ENCODE measurements at regions not wholly inside any gene's neighbourhood (a gene's known extent, or its start where the extent isn't known, plus 50 kb on each side); places are given as distances from the start of the nearest gene placed in this dataset.
"Not testable (repeated sequence)": the region's sequence is repeated elsewhere in the genome, so short reads cannot be mapped to it uniquely, and the experiment has no call there.

DNA sequence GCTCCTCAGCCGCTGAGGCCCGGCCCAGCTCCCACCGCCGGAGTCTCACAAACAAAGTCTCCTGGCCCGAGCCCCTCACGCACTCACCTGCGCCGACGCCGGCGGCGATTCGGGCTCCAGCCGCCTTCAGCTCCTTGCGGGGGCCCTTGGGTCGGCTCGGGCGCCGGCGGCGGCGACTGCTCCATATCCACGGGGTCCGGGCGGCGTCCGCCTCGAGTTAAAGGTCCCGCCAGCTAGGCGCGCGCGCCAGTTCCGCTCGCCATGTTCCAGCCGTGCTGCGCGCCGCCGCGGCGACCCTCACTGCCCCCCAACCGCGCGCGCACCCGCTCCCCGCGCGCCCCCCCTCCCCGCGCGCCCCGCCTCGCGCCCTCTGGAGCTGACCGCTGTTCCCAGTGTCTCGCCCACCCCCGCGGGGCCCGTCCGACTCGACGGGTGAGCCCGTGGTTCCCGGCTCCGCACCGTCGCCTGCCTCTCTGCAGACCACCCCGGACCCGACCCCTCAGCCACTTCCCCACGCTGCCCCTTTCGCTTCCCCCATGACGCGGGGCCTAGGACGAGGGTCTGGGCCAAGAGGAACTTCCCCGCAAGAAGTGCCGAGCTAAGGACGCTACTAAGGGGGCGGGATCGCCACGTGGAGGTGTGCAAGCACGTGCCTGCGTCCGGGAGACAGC lies 396.1 kb downstream of the ZNF33B start:
- CTCF ChIA-PET = no interaction called here
- TF ChIP-seq, protein P1, sequence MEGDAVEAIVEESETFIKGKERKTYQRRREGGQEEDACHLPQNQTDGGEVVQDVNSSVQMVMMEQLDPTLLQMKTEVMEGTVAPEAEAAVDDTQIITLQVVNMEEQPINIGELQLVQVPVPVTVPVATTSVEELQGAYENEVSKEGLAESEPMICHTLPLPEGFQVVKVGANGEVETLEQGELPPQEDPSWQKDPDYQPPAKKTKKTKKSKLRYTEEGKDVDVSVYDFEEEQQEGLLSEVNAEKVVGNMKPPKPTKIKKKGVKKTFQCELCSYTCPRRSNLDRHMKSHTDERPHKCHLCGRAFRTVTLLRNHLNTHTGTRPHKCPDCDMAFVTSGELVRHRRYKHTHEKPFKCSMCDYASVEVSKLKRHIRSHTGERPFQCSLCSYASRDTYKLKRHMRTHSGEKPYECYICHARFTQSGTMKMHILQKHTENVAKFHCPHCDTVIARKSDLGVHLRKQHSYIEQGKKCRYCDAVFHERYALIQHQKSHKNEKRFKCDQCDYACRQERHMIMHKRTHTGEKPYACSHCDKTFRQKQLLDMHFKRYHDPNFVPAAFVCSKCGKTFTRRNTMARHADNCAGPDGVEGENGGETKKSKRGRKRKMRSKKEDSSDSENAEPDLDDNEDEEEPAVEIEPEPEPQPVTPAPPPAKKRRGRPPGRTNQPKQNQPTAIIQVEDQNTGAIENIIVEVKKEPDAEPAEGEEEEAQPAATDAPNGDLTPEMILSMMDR (conservative IDR thresholded peaks at IDR 0.05; ENCODE audit: low read depth) = no peak
- no peak overlapping the region for H3K27ac ChIP-seq
- POLR2A ChIA-PET (ENCODE audit: low non-redundant PET) = no interaction called here
- no peak for DNase-seq (ENCODE audit: low spot score)

DNA sequence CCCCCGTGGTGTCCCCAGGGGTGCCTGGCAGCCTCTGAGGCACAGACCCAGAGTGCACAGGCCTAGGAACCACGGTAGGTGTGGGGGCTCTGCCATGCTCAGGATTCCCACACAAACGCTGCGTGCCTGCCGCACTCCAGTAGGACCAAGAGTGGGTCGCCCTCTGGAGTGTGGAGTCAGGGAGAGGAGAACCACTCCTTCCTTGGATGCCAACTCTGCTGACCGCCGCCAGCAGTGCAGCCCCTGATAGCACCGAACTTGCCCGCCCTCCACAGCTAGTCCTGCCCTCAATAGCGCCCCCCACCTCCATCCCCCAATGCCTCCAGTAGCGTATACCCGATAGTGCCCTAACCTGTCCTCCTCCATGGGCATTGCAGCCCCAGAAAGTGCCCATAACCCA lies 402.0 kb downstream of the ZNF33B start:
- POLR2A ChIA-PET (ENCODE audit: low non-redundant PET); CTCF ChIA-PET; H3K27ac ChIP-seq; DNase-seq (ENCODE audit: low spot score): not testable (repeated sequence)

DNA sequence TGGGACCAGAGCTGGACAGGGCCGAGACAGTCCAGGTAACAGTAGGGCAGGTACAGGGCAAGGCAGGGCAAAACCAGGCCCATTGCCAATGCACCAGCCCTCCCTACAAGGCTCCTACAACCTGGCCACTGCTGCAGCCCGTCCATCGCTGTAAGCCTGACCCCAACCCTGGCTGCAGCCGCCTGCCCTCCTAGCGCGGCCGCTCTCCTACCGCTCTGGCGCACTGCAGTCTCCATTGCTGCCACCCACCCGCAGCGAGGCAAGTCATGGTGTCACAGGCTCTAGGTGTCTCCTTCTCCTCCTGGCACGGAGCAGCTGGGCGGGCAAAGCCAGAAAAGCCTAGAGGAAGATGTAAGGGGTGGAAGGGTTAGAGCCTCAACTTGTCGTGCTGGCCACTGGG lies 402.6 kb downstream of the ZNF33B start:
- H3K27ac ChIP-seq; POLR2A ChIA-PET (ENCODE audit: low non-redundant PET); CTCF ChIA-PET; DNase-seq (ENCODE audit: low spot score): not testable (repeated sequence)

DNA sequence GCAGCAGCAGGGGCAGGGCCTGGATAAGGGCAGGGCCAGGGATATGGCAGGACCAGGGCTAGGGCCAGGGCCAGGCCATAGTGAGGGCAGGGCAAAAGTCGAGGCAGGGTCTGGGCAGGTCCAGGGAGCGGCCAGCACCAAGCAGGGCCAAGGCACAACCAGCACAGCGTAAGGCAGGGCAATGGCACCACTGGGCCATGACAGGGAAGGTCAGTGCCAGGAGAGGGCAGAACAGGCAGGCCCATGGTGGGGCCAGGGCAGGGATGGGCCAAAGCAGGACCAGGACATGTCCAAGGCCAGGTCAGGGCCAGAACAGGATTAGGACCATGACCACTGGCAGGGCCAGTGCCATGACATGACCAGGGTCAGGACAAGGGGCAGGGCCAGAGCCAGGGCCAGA lies 403.1 kb downstream of the ZNF33B start:
- POLR2A ChIA-PET (ENCODE audit: low non-redundant PET); H3K27ac ChIP-seq; DNase-seq (ENCODE audit: low spot score); CTCF ChIA-PET: not testable (repeated sequence)

DNA sequence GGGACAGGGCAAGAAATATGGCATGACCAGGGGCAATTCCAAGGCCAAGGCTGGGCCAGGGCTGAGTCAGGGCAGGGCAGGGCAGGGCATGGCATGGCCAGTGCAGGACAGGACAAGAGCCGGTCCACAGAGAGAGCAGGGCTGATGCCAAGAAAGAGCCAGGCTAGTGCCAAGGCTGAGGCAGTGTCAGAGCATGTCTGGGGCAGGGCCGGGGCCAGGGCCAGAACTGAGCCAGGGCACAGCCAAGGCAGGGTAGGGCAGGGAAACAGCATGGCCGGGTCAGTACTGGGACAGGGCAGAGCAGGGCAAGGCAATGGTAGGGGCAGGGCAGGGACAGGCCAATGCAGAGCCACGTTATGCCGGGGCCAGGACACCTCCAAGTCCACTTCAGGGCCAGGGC lies 403.9 kb downstream of the ZNF33B start:
- POLR2A ChIA-PET (ENCODE audit: low non-redundant PET); H3K27ac ChIP-seq; DNase-seq (ENCODE audit: low spot score); CTCF ChIA-PET: not testable (repeated sequence)

DNA sequence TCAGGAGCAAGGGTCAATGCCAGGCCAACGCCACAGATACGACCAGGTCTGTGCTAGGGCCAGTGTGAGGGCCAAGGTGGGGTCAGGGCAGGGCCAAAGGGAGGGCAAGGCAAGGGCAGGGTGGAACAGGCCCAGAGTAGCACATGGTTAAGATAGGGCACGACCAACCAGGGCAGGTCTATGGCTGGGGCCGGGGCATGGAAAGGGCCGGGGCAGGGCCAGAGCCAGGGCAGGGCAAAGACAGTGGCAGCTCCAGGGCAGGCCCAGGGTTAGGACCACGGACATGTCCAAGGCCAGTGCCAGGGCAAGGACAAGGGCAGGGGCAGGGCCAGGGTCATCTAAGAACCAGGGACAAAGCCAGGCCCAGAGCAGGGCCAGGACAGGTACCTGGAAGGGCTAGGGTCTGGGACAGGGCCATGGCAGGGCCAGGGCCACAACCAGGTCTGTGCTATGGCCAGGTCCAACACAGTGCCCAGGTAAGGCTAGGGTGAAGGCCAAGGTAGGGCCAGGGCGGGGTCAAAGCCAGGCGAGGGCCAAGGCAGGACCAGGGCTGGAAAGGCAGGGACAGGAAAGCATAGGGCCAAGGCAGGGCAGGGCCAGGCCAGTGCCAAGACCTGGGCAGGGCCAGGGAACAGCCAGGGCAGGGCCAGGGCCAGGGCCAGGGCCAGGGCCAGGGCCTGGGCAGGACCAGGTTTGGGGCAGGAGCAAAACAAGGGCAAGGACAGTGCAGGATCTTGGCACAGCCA lies 404.7 kb downstream of the ZNF33B start:
- DNase-seq (ENCODE audit: low spot score); H3K27ac ChIP-seq; CTCF ChIA-PET; POLR2A ChIA-PET (ENCODE audit: low non-redundant PET): not testable (repeated sequence)

DNA sequence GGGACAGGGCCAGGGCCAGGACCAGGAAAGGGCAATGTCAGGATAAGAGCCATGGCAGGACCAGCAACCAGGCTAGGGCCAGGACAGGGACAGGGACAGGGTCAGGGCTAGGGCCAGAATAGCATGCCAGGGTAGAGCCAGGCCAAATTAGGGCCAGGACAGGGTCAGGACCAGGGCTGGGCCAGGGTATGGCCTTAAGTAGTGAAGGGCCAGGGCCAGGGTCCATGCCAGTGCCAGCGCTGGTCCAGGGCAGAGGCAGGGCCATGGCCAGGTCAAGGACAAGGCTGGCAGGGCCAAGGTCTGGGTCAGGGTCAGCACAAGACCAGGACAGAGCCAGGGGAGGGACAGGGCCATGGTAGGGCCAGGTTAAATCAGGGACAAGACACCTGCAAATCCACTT lies 405.4 kb downstream of the ZNF33B start:
- CTCF ChIA-PET; H3K27ac ChIP-seq; POLR2A ChIA-PET (ENCODE audit: low non-redundant PET); DNase-seq (ENCODE audit: low spot score): not testable (repeated sequence)

DNA sequence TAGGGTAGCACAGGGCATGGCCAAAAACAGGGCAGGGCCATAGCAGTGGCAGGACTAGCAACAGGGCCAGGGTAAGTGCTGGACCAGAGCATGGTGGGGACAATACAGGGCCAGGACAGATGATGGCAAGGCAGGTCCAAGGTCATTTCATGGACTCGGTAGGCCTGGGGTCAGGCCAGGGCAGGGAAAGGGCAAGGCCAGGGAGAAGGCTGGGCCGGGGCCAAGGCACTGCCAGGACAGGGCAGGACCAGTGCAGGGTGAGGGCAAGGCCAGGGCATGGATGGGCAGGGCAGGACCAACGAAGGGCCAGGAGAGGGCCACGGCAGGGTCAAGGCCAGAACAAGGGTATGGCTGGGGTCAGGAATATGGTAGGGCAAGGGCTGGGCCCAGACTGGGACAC lies 407.6 kb downstream of the ZNF33B start:
- CTCF ChIA-PET; DNase-seq (ENCODE audit: low spot score); H3K27ac ChIP-seq; POLR2A ChIA-PET (ENCODE audit: low non-redundant PET): not testable (repeated sequence)

DNA sequence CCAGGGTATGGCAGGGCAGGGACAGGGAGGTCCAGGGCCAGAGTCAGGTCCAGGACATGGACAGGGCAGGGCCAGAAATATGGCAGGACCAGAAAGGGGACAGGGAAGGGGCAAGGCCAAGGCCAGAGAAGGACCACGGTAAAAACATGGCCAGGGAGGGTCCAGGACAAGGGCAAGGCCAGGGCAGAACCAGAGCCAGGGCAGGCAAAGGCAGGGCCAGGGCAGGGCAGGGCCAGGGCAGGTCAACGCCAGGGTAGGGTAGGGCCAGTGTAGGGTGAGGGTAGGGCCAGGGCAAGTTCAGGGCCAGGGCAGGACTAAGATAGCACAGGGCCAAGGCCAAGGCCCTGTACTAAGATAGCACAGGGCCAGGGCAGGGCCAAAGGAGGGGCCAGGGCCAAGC lies 408.3 kb downstream of the ZNF33B start:
- DNase-seq (ENCODE audit: low spot score); CTCF ChIA-PET; POLR2A ChIA-PET (ENCODE audit: low non-redundant PET); H3K27ac ChIP-seq: not testable (repeated sequence)

DNA sequence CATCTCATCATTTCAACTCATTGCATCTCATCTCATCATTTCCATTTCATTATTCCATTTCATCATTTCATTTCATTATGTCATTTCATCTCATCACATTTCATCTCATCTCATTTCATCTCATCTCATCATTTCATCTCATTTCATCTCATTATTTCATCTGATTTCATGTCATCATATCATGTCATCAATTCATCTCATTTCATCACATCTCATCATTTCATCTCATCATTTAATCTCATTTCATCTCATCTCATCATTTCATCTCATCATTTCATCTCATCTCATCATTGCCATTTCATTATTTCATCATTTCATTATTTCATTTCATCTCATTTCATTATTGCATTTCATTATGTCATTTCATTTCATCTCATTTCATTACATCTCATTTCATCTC lies 410.5 kb downstream of the ZNF33B start:
- H3K27ac ChIP-seq; CTCF ChIA-PET; POLR2A ChIA-PET (ENCODE audit: low non-redundant PET); DNase-seq (ENCODE audit: low spot score): not testable (repeated sequence)

DNA sequence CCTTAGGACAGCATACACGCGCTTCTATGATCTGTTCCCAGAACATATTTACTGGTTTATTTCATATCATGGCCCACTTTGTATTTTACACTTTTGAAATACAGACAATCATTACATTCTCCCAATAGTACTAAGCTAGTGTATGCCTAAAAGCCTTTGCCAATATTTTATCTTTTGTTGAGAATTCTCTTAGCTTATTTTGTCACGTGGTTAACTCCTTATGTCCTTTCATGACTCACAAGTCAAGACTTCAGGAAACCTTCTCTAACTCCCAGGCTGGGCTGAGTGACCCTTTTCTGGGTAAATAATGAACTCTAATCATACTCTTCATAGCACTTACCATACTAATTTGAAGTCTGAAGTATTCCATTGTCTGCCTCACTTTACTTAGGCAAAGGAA lies 444.8 kb downstream of the ZNF33B start:
- CTCF ChIA-PET = interaction anchor here (0.7 kb wide), 2 partner anchors 66 to 909 kb away, joined by 3 read pairs; no protein-coding TSS in a partner anchor
- POLR2A ChIA-PET (ENCODE audit: low non-redundant PET); H3K27ac ChIP-seq; DNase-seq (ENCODE audit: low spot score): not testable (repeated sequence)

DNA sequence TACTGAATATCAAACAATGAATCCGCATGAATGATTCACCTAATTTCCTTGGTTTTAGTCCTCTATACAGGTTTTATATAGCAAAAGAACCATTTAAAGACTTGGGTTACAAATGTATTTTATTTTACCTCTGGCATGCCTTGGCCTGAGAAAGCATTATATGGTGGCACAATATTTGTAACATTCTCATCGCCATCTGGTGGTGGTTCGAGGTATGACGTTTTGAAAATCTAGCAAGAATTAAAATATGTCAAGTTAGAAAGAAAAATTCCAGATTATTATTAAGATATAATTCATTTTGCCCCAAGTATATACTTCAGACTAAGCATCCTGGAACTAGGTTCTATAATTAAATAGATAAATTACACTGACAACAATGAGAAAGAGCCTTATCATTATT lies 445.9 kb downstream of the ZNF33B start:
- TF ChIP-seq, protein P1 (conservative IDR thresholded peaks at IDR 0.05; ENCODE audit: low read depth) = peak; percentile 50
- DNase-seq (ENCODE audit: low spot score); CTCF ChIA-PET; H3K27ac ChIP-seq; POLR2A ChIA-PET (ENCODE audit: low non-redundant PET): not testable (repeated sequence)

DNA sequence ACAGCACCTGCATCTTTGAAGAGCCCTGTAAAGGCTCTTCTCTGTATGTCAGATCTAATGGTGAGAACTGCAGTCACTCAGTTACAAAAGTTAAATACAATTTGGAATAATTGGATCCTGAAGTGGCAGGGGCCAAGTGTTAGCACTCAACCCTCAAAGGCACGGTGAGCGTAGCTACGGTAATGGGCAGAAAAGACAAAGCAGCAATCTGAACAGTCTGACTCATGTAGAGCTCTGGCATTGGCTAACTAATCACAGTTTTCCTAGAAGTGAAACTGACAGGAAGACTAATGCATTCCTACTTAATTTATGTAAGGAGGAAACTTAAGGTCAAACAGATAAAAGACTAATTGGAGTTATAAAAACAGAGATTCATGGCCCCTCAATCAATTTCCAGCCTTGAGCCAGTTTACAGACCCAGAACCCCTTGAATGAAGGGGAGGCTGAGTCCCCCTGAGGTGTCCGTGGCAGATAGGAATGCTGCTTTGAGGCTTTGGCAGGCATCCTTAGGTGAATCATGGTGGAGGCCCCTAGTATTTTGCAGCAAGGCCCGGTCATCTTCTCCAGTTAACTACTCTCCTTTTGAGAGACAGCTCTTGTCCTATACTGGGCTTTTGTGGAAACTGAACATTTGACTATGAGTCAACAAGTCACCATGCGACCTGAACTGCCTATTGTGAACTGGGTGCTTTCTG lies 450.7 kb downstream of the ZNF33B start:
- POLR2A ChIA-PET (ENCODE audit: low non-redundant PET); DNase-seq (ENCODE audit: low spot score); H3K27ac ChIP-seq; CTCF ChIA-PET: not testable (repeated sequence)
